Gastrocnemius medialis (tissue), 4 donors: ENCODE measurements at regions not wholly inside any gene's neighbourhood (a gene's known extent, or its start where the extent isn't known, plus 50 kb on each side); places are given as distances from the start of the nearest gene placed in this dataset.

ENCODE experiments used
- ATAC-seq, 2 donors: fragments of 150-250 bp; one replicate each; pipeline ENCODE4 v1.9.1; 2016
- DNase-seq, 2 donors: peaks; one replicate each; pipeline ENCODE4 v3.0.0-alpha.2; 2019
- H3K27ac ChIP-seq, 4 donors: fragments of 200-600 bp; sonication (generic); 1 replicate in 1 of 4; 2 replicates in 3 of 4; pipeline ENCODE4 v1.5.1; 2016 to 2018; ENCODE audit warnings: mild to moderate bottlenecking in 2 of 4, moderate library complexity in 1 of 4
- H3K27me3 ChIP-seq, 3 donors: fragments of 200-600 bp; sonication (generic) in 2 of 3; 1 replicate in 1 of 3; 2 replicates in 2 of 3; pipeline versions ENCODE4 v1.5.1 to v1.6.0; 2016 to 2019; ENCODE audit warnings: mild to moderate bottlenecking in 1 of 3, moderate library complexity in 1 of 3
- H3K36me3 ChIP-seq, 2 donors: fragments of 200-600 bp; sonication (generic) in 1 of 2; one replicate each; pipeline ENCODE4 v1.5.1; 2017 to 2018
- H3K4me1 ChIP-seq, 2 donors: fragments of 200-600 bp; sonication (generic) in 1 of 2; one replicate each; pipeline ENCODE4 v1.5.1; 2016 to 2017; ENCODE audit warnings: mild to moderate bottlenecking in 2 of 2
- H3K4me3 ChIP-seq, 4 donors: fragments of 200-600 bp; sonication (generic) in 3 of 4; 1 replicate in 1 of 4; 2 replicates in 3 of 4; pipeline ENCODE4 v1.5.1; 2016 to 2019; ENCODE audit warnings: mild to moderate bottlenecking in 2 of 4
- H3K9me3 ChIP-seq, 3 donors: fragments of 200-600 bp; sonication (generic) in 2 of 3; 1 replicate in 1 of 3; 2 replicates in 2 of 3; pipeline ENCODE4 v1.5.1; 2016 to 2019
- CTCF ChIP-seq, 5 experiments: fragments of 450-650 bp in 3 of 5; fragments of 200-600 bp in 2 of 5; sonication (generic) in 2 of 5; IDR thresholded peaks in 4 of 5; conservative IDR thresholded peaks in 1 of 5; 1 replicate in 4 of 5; 2 replicates in 1 of 5; pipeline ENCODE4 v1.5.1; 2016 to 2019; ENCODE audit warnings: antibody characterized with exemption in 5 of 5, mild to moderate bottlenecking in 3 of 5, moderate library complexity in 3 of 5
- POLR2A ChIP-seq, 2 donors: fragments of 450-650 bp; IDR thresholded peaks; one replicate each; pipeline ENCODE4 v1.6.1; 2017; ENCODE audit warnings: antibody characterized with exemption in 2 of 2, mild to moderate bottlenecking in 2 of 2, moderate library complexity in 2 of 2
- in situ Hi-C, 4 donors: fragments of 200-750 bp; cut with MboI; loops; one replicate each; pipeline versions ENCODE4 v1.15.0 to v1.8.0; 2017; ENCODE audit warnings: low sequenced_read_pairs in 4 of 4
- intact Hi-C: fragments of 100-400 bp; cut with DNase I; formaldehyde crosslinking; loops from one replicate; pipeline ENCODE4 v1.15.1; 2023; ENCODE audit warnings: low total_unique reads

GRCh38 chr6:148693882-148694484 lies 52.8 kb upstream of the UST start:
- no peak overlapping the region for H3K4me3 ChIP-seq
- no peaks in the 10 kb centered on the region for H3K9me3 ChIP-seq
- in situ Hi-C loops = loop anchor here in 1 of 4 donors (10.0 kb wide), 1 partner anchor 109 kb away; no protein-coding TSS in a partner anchor
- ATAC-seq (no peak), DNase-seq (no peak)
- no peaks in the 10 kb centered on the region for H3K27me3 ChIP-seq
- no peaks in the 10 kb centered on the region for H3K4me1 ChIP-seq
- TF ChIP-seq POLR2A (IDR thresholded peaks at IDR 0.05) = no peak
- TF ChIP-seq CTCF (IDR thresholded peaks at IDR 0.05 in 4 of 5, conservative IDR thresholded peaks at IDR 0.05 in 1 of 5) = no peak
- H3K36me3 ChIP-seq = no peaks in the 10 kb centered on the region
- no peak overlapping the region for H3K27ac ChIP-seq
- intact Hi-C loops = no loop called here
